ENCODE measurements at regions not wholly inside any gene's neighbourhood (a gene's known extent, or its start where the extent isn't known, plus 50 kb on each side); places are given as distances from the start of the nearest gene placed in this dataset.

DNA sequence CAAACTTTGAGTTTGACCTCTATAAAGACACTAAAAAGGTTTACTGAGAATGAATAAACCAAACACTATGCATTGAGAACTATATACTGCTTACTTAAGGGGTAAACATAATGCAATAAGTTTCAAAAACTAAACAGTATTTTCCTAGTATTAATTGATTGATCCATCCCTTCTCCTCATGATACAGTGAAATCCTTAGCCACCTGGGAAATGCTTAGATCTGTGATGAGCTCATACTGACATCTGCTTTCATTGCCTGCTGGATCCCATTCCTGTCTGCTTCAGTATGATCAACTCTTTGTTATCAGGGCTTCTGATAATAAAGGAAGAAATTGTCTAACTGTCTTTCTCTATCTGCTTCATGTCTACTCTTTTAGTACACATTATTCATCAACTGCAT is 74.9 kb upstream of the UBE2E3 start:
- H3K79me2 ChIP-seq (ENCODE audit: control insufficient read depth, insufficient read depth, low read length), result no peaks in the 10 kb centered on the region
- no peak overlapping the region for H3K23ac ChIP-seq (ENCODE audit: low read length)
- H3K27me3 ChIP-seq (ENCODE audit: insufficient read depth, low read length, poor library complexity), result no peaks in the 10 kb centered on the region
- no peak overlapping the region for H3K27ac ChIP-seq (ENCODE audit: low read depth, low read length)
- H2AK5ac ChIP-seq (ENCODE audit: low read length), result no peak overlapping the region
- H2BK5ac ChIP-seq (ENCODE audit: low read length), result no peak overlapping the region
- no peak overlapping the region for H3K18ac ChIP-seq (ENCODE audit: low read length)
- H4K8ac ChIP-seq (ENCODE audit: low read depth, low read length), result no peak overlapping the region
- H3K36me3 ChIP-seq (ENCODE audit: control insufficient read depth, insufficient read depth, low read length), result no peaks in the 10 kb centered on the region
- DNase-seq, result no peak
- no peak overlapping the region for H3K4ac ChIP-seq (ENCODE audit: low read depth, low read length)
- no peak overlapping the region for H3K4me3 ChIP-seq (ENCODE audit: low read length)
- no peak overlapping the region for H3K56ac ChIP-seq (ENCODE audit: low read length)
- no peak overlapping the region for H2BK120ac ChIP-seq (ENCODE audit: low read depth, low read length)
- H3K9ac ChIP-seq (ENCODE audit: low read length), result no peak overlapping the region
- no peaks in the 10 kb centered on the region for H3K79me1 ChIP-seq (ENCODE audit: low read length)
- H2BK15ac ChIP-seq (replicated peaks; ENCODE audit: low read depth), result no peak overlapping the region
- no peak overlapping the region for H4K5ac ChIP-seq (ENCODE audit: low read length)
- H3K4me1 ChIP-seq (ENCODE audit: control insufficient read depth, low read depth, low read length), result no peaks in the 10 kb centered on the region
- H3K4me2 ChIP-seq (ENCODE audit: low read length), result no peak overlapping the region

DNA sequence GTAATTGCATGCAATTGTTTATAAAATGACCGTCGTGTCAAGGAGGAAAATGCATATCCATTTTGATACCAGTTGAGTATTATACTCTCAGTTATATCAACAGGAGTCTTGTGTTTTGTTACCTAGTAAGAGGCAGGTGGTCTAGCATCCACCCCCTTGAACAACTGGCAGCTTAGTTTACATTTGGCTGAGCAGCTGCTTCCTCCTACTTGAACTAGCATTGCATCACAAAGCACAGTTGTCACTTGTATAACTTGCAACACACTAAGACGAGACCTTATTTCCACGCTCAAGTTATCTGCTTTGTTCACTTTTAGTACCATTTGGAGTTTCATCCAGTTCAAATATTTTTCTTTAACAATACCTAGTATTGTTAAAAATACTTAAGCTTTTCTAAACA is 75.4 kb upstream of the UBE2E3 start:
- DNase-seq, result no peak
- Histone ChIP-seq H2BK15ac (replicated peaks; ENCODE audit: low read depth) (no peak overlapping the region), H2BK5ac (ENCODE audit: low read length) (no peak overlapping the region), H3K23ac (ENCODE audit: low read length) (no peak overlapping the region), H2BK120ac (ENCODE audit: low read depth, low read length) (no peak overlapping the region), H3K4ac (ENCODE audit: low read depth, low read length) (no peak overlapping the region), H3K27me3 (ENCODE audit: insufficient read depth, low read length, poor library complexity) (no peaks in the 10 kb centered on the region), H3K79me2 (ENCODE audit: control insufficient read depth, insufficient read depth, low read length) (no peaks in the 10 kb centered on the region), H3K4me1 (ENCODE audit: control insufficient read depth, low read depth, low read length) (no peaks in the 10 kb centered on the region), H3K79me1 (ENCODE audit: low read length) (no peaks in the 10 kb centered on the region), H4K5ac (ENCODE audit: low read length) (no peak overlapping the region), H3K56ac (ENCODE audit: low read length) (no peak overlapping the region), H3K36me3 (ENCODE audit: control insufficient read depth, insufficient read depth, low read length) (no peaks in the 10 kb centered on the region), H3K4me3 (ENCODE audit: low read length) (no peak overlapping the region), H3K18ac (ENCODE audit: low read length) (no peak overlapping the region), H2AK5ac (ENCODE audit: low read length) (no peak overlapping the region), H3K9ac (ENCODE audit: low read length) (no peak overlapping the region), H3K4me2 (ENCODE audit: low read length) (no peak overlapping the region), H4K8ac (ENCODE audit: low read depth, low read length) (no peak overlapping the region), H3K27ac (ENCODE audit: low read depth, low read length) (no peak overlapping the region)
- WGBS (ENCODE audit: extremely low coverage, insufficient coverage, low lambda C conversion rate), result no CpG with 5 or more reads among the region's 4 CpGs

GRCh38 chr2:180901331-180901730 is 79.1 kb upstream of the UBE2E3 start:
- Histone ChIP-seq H3K27ac (ENCODE audit: low read depth, low read length) (no peak overlapping the region), H3K79me2 (ENCODE audit: control insufficient read depth, insufficient read depth, low read length) (no peaks in the 10 kb centered on the region), H2AK5ac (ENCODE audit: low read length) (no peak overlapping the region), H2BK15ac (replicated peaks; ENCODE audit: low read depth) (no peak overlapping the region), H2BK120ac (ENCODE audit: low read depth, low read length) (no peak overlapping the region), H4K8ac (ENCODE audit: low read depth, low read length) (no peak overlapping the region), H3K79me1 (ENCODE audit: low read length) (no peaks in the 10 kb centered on the region), H3K36me3 (ENCODE audit: control insufficient read depth, insufficient read depth, low read length) (no peaks in the 10 kb centered on the region), H3K18ac (ENCODE audit: low read length) (no peak overlapping the region), H3K4ac (ENCODE audit: low read depth, low read length) (no peak overlapping the region), H3K23ac (ENCODE audit: low read length) (no peak overlapping the region), H3K9ac (ENCODE audit: low read length) (no peak overlapping the region), H3K4me1 (ENCODE audit: control insufficient read depth, low read depth, low read length) (no peaks in the 10 kb centered on the region), H4K5ac (ENCODE audit: low read length) (no peak overlapping the region), H3K4me2 (ENCODE audit: low read length) (no peak overlapping the region), H3K56ac (ENCODE audit: low read length) (no peak overlapping the region), H3K4me3 (ENCODE audit: low read length) (no peak overlapping the region), H3K27me3 (ENCODE audit: insufficient read depth, low read length, poor library complexity) (no peaks in the 10 kb centered on the region), H2BK5ac (ENCODE audit: low read length) (no peak overlapping the region)
- WGBS (ENCODE audit: extremely low coverage, insufficient coverage, low lambda C conversion rate), result no CpG with 5 or more reads among the region's 4 CpGs
- DNase-seq, result peak; percentile 29

GRCh38 chr2:180893752-180894151 is 86.7 kb upstream of the UBE2E3 start:
- Histone ChIP-seq H2BK120ac (ENCODE audit: low read depth, low read length) (no peak overlapping the region), H2AK5ac (ENCODE audit: low read length) (no peak overlapping the region), H3K79me2 (ENCODE audit: control insufficient read depth, insufficient read depth, low read length) (no peaks in the 10 kb centered on the region), H3K4me1 (ENCODE audit: control insufficient read depth, low read depth, low read length) (no peaks in the 10 kb centered on the region), H3K36me3 (ENCODE audit: control insufficient read depth, insufficient read depth, low read length) (no peaks in the 10 kb centered on the region), H2BK5ac (ENCODE audit: low read length) (no peak overlapping the region), H3K4ac (ENCODE audit: low read depth, low read length) (no peak overlapping the region), H4K5ac (ENCODE audit: low read length) (no peak overlapping the region), H4K8ac (ENCODE audit: low read depth, low read length) (no peak overlapping the region), H3K27ac (ENCODE audit: low read depth, low read length) (no peak overlapping the region), H3K79me1 (ENCODE audit: low read length) (no peaks in the 10 kb centered on the region), H3K4me3 (ENCODE audit: low read length) (no peak overlapping the region), H2BK15ac (replicated peaks; ENCODE audit: low read depth) (no peak overlapping the region), H3K9ac (ENCODE audit: low read length) (no peak overlapping the region), H3K56ac (ENCODE audit: low read length) (no peak overlapping the region), H3K18ac (ENCODE audit: low read length) (no peak overlapping the region), H3K27me3 (ENCODE audit: insufficient read depth, low read length, poor library complexity) (no peaks in the 10 kb centered on the region), H3K23ac (ENCODE audit: low read length) (no peak overlapping the region), H3K4me2 (ENCODE audit: low read length) (no peak overlapping the region)
- DNase-seq, result no peak
- WGBS (ENCODE audit: extremely low coverage, insufficient coverage, low lambda C conversion rate), result no CpG with 5 or more reads among the region's 1 CpG

DNA sequence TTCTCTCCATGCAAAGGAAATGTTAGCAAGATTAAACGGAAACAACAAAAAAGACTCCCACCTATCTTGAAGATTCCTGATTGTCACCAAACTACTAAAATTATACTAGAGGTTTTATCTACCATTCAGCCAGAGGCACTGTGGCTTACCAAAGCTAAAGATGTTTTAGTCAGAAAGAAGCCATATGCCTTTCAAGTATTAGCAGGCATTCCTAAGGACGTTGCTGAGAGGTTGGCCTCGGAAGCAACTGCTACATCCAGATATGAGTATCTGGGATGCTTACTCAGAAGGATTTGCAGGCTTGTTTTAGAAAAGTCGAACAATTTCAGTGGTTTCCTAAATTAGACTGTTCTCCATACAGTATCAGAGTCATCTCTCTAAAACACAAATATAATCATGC is 88.3 kb upstream of the UBE2E3 start:
- no peak overlapping the region for H2BK15ac ChIP-seq (replicated peaks; ENCODE audit: low read depth)
- H3K36me3 ChIP-seq (ENCODE audit: control insufficient read depth, insufficient read depth, low read length), result no peaks in the 10 kb centered on the region
- no peak overlapping the region for H3K27ac ChIP-seq (ENCODE audit: low read depth, low read length)
- no peak overlapping the region for H2BK5ac ChIP-seq (ENCODE audit: low read length)
- no peak overlapping the region for H3K4ac ChIP-seq (ENCODE audit: low read depth, low read length)
- H2AK5ac ChIP-seq (ENCODE audit: low read length), result no peak overlapping the region
- no peak overlapping the region for H3K9ac ChIP-seq (ENCODE audit: low read length)
- H3K79me1 ChIP-seq (ENCODE audit: low read length), result no peaks in the 10 kb centered on the region
- no peak overlapping the region for H3K18ac ChIP-seq (ENCODE audit: low read length)
- no peak overlapping the region for H3K23ac ChIP-seq (ENCODE audit: low read length)
- no peak overlapping the region for H4K5ac ChIP-seq (ENCODE audit: low read length)
- WGBS (ENCODE audit: extremely low coverage, insufficient coverage, low lambda C conversion rate), result no CpG with 5 or more reads among the region's 4 CpGs
- H4K8ac ChIP-seq (ENCODE audit: low read depth, low read length), result no peak overlapping the region
- DNase-seq, result no peak
- no peak overlapping the region for H2BK120ac ChIP-seq (ENCODE audit: low read depth, low read length)
- H3K4me1 ChIP-seq (ENCODE audit: control insufficient read depth, low read depth, low read length), result no peaks in the 10 kb centered on the region
- H3K79me2 ChIP-seq (ENCODE audit: control insufficient read depth, insufficient read depth, low read length), result no peaks in the 10 kb centered on the region
- no peak overlapping the region for H3K56ac ChIP-seq (ENCODE audit: low read length)
- H3K4me3 ChIP-seq (ENCODE audit: low read length), result no peak overlapping the region
- no peaks in the 10 kb centered on the region for H3K27me3 ChIP-seq (ENCODE audit: insufficient read depth, low read length, poor library complexity)
- no peak overlapping the region for H3K4me2 ChIP-seq (ENCODE audit: low read length)

DNA sequence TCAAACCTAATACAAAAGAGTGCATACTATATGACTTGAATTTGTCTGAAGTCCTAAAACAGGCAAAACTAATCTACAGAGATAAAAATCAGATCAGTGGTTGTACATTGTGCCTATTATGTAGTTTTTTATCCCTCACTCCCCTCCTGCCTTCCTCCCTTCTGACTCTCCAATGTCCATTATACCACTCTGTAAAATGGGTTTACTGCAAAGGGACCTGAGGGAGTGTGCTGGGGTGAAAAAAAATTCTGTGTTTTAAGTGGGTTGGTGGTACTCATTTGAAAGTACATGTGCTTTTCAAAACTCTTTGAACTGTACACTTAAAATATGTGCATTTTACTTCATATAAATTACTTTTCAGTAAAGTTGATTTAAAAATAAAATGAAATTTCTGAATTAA is 89.0 kb upstream of the UBE2E3 start:
- no peak overlapping the region for H2BK120ac ChIP-seq (ENCODE audit: low read depth, low read length)
- H3K23ac ChIP-seq (ENCODE audit: low read length), result no peak overlapping the region
- no peak overlapping the region for H3K27ac ChIP-seq (ENCODE audit: low read depth, low read length)
- no peaks in the 10 kb centered on the region for H3K79me2 ChIP-seq (ENCODE audit: control insufficient read depth, insufficient read depth, low read length)
- H4K8ac ChIP-seq (ENCODE audit: low read depth, low read length), result no peak overlapping the region
- H3K9ac ChIP-seq (ENCODE audit: low read length), result no peak overlapping the region
- H2BK15ac ChIP-seq (replicated peaks; ENCODE audit: low read depth), result no peak overlapping the region
- no peaks in the 10 kb centered on the region for H3K27me3 ChIP-seq (ENCODE audit: insufficient read depth, low read length, poor library complexity)
- no peak overlapping the region for H2BK5ac ChIP-seq (ENCODE audit: low read length)
- H3K79me1 ChIP-seq (ENCODE audit: low read length), result no peaks in the 10 kb centered on the region
- H3K4me2 ChIP-seq (ENCODE audit: low read length), result no peak overlapping the region
- H3K4me1 ChIP-seq (ENCODE audit: control insufficient read depth, low read depth, low read length), result no peaks in the 10 kb centered on the region
- H3K56ac ChIP-seq (ENCODE audit: low read length), result no peak overlapping the region
- no peak overlapping the region for H3K18ac ChIP-seq (ENCODE audit: low read length)
- DNase-seq, result no peak
- no peak overlapping the region for H4K5ac ChIP-seq (ENCODE audit: low read length)
- no peaks in the 10 kb centered on the region for H3K36me3 ChIP-seq (ENCODE audit: control insufficient read depth, insufficient read depth, low read length)
- no peak overlapping the region for H3K4me3 ChIP-seq (ENCODE audit: low read length)
- no peak overlapping the region for H2AK5ac ChIP-seq (ENCODE audit: low read length)
- no peak overlapping the region for H3K4ac ChIP-seq (ENCODE audit: low read depth, low read length)

Measured in mesendoderm (in vitro differentiated cells).